Breast epithelium (tissue), 3 donors: ENCODE measurements at regions not wholly inside any gene's neighbourhood (a gene's known extent, or its start where the extent isn't known, plus 50 kb on each side); places are given as distances from the start of the nearest gene placed in this dataset.

Experiments used
- POLR2A ChIP-seq: fragments of 450-650 bp; IDR thresholded peaks from one replicate; pipeline ENCODE4 v1.6.1; 2016; ENCODE audit warnings: antibody characterized with exemption, mild to moderate bottlenecking, moderate library complexity
- TF ChIP-seq, protein P1 (sequence below), 3 donors: fragments of 450-650 bp; IDR thresholded peaks; one replicate each; pipeline ENCODE4 v1.5.1; 2016 to 2017; ENCODE audit warnings: antibody characterized with exemption in 3 of 3, mild to moderate bottlenecking in 3 of 3, moderate library complexity in 3 of 3

DNA sequence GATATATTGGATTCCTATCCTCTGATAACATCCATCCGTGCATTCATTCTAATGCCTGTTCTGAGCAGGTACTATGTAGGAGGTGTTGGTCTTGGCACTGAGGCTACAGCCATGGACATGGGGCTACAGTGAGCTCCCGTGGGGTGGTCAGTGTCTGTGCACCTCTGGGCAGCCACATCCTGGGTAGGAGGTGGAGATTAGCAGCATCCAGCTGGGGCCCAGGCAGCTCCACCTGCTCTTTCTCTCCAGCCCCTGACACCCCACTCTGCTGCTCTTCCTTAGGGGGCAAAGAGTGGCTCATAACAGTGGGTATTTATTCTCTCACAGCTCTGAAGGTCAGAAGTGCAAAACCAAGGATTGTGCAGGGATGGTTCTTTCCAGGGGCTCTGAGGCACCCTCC lies 292.0 kb upstream of the SFSWAP start:
- TF ChIP-seq, protein P1, sequence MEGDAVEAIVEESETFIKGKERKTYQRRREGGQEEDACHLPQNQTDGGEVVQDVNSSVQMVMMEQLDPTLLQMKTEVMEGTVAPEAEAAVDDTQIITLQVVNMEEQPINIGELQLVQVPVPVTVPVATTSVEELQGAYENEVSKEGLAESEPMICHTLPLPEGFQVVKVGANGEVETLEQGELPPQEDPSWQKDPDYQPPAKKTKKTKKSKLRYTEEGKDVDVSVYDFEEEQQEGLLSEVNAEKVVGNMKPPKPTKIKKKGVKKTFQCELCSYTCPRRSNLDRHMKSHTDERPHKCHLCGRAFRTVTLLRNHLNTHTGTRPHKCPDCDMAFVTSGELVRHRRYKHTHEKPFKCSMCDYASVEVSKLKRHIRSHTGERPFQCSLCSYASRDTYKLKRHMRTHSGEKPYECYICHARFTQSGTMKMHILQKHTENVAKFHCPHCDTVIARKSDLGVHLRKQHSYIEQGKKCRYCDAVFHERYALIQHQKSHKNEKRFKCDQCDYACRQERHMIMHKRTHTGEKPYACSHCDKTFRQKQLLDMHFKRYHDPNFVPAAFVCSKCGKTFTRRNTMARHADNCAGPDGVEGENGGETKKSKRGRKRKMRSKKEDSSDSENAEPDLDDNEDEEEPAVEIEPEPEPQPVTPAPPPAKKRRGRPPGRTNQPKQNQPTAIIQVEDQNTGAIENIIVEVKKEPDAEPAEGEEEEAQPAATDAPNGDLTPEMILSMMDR (IDR thresholded peaks at IDR 0.05) = no peak
- no peak for TF ChIP-seq POLR2A
